ENCODE measurements at regions not wholly inside any gene's neighbourhood (a gene's known extent, or its start where the extent isn't known, plus 50 kb on each side); places are given as distances from the start of the nearest gene placed in this dataset.
"Not testable (repeated sequence)": the region's sequence is repeated elsewhere in the genome, so short reads cannot be mapped to it uniquely, and the experiment has no call there.

DNA sequence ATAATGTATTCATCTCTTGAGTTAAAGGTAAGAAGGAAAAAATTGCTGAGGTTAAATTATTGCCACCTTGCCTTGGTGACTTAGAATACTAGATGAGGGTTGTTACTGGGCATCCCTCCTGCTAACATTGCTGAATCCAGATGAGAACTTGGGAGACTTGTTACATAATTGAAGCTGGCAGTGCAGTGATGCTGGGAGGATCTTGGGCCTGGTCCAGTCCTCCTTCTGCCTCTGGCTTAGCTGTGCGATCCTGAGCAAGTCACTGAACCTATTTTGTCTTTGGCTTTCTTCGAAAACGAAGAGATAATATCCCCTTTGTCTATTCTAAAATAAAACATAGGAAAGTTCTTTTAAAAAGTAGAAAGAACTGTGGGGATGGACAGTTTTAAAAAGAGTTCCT, 244.9 kb upstream of the NRIP1 start:
- no peak for ATAC-seq
- Mint-ChIP-seq H3K27me3 (ENCODE audit: low read depth in 2 of 2) (peaks cover 0 to 3% of the 10 kb centered on the region in 2 donors), H3K4me1 (no peaks in the 10 kb centered on the region), H3K27ac (no peak overlapping the region), H3K9me3 (no peaks in the 10 kb centered on the region), H3K36me3 (no peaks in the 10 kb centered on the region), H3K4me3 (no peak overlapping the region)
- intact Hi-C loops (cut with micrococcal nuclease): no loop called here
- TF ChIP-seq, protein P1, sequence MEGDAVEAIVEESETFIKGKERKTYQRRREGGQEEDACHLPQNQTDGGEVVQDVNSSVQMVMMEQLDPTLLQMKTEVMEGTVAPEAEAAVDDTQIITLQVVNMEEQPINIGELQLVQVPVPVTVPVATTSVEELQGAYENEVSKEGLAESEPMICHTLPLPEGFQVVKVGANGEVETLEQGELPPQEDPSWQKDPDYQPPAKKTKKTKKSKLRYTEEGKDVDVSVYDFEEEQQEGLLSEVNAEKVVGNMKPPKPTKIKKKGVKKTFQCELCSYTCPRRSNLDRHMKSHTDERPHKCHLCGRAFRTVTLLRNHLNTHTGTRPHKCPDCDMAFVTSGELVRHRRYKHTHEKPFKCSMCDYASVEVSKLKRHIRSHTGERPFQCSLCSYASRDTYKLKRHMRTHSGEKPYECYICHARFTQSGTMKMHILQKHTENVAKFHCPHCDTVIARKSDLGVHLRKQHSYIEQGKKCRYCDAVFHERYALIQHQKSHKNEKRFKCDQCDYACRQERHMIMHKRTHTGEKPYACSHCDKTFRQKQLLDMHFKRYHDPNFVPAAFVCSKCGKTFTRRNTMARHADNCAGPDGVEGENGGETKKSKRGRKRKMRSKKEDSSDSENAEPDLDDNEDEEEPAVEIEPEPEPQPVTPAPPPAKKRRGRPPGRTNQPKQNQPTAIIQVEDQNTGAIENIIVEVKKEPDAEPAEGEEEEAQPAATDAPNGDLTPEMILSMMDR (IDR thresholded peaks at IDR 0.05): no peak
- no peaks in the 10 kb centered on the region for H3K27me3 ChIP-seq (ENCODE audit: control insufficient read depth, insufficient read depth, low read length)
- WGBS (ENCODE audit: insufficient coverage): no CpG with 5 or more reads among the region's 3 CpGs
- H3K9me3 ChIP-seq (ENCODE audit: control insufficient read depth, insufficient read depth, low read length): no peaks in the 10 kb centered on the region
- no peaks in the 10 kb centered on the region for H3K36me3 ChIP-seq (ENCODE audit: control insufficient read depth, insufficient read depth, low read length)
- H3K4me3 ChIP-seq (ENCODE audit: low read length): no peak overlapping the region
- DNase-seq: no peak
- H3K27ac ChIP-seq (ENCODE audit: low read length): no peak overlapping the region
- H3K4me1 ChIP-seq (ENCODE audit: control insufficient read depth, insufficient read depth, low read length): no peaks in the 10 kb centered on the region

DNA sequence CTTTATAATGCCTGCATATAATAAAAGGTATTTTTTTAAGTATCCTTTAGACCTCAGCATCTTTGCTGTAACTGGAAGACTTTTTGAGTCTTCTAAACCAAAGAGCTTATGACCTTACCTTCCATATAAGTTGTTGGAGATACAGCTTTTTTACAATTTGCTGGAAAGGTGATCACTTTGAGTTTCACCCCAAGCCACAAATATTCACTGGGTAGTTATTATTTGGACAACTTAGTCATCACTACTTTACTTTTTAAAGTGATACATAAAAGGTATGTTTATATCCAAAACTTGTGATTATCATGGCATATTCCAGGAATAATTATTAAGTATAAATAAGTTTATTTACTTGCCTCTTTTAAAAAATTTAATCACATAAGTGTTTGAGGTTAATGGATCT, 246.7 kb upstream of the NRIP1 start:
- TF ChIP-seq, protein P1 (IDR thresholded peaks at IDR 0.05): no peak
- Histone ChIP-seq H3K9me3 (ENCODE audit: control insufficient read depth, insufficient read depth, low read length) (no peaks in the 10 kb centered on the region), H3K27ac (ENCODE audit: low read length) (no peak overlapping the region), H3K4me3 (ENCODE audit: low read length) (no peak overlapping the region), H3K36me3 (ENCODE audit: control insufficient read depth, insufficient read depth, low read length) (no peaks in the 10 kb centered on the region), H3K4me1 (ENCODE audit: control insufficient read depth, insufficient read depth, low read length) (no peaks in the 10 kb centered on the region), H3K27me3 (ENCODE audit: control insufficient read depth, insufficient read depth, low read length) (no peaks in the 10 kb centered on the region)
- Mint-ChIP-seq H3K27ac (no peak overlapping the region), H3K4me3 (no peak overlapping the region), H3K36me3 (no peaks in the 10 kb centered on the region), H3K27me3 (ENCODE audit: low read depth in 2 of 2) (peaks cover 0 to 3% of the 10 kb centered on the region in 2 donors), H3K4me1 (no peaks in the 10 kb centered on the region), H3K9me3 (no peaks in the 10 kb centered on the region)
- intact Hi-C loops (cut with micrococcal nuclease): no loop called here
- DNase-seq (no peak), ATAC-seq (no peak)

DNA sequence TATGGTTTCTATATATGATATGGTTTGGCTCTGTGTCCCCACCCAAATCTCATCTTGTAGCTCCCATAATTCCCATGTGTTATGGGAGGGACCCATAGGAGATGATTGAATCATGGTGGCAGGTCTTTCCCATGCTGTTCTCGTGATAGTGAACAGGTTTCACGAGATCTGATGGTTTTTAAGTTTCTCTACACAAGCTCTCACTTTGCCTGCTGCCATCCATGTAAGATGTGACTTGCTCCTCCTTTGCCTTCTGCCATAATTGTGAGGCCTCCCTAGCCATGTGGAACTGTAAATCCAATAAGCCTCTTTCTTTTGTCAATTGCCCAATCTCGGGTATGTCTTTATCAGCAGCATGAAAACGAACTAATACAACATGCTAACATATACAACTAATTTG, 252.2 kb upstream of the NRIP1 start:
- H3K4me1 Mint-ChIP-seq; H3K9me3 Mint-ChIP-seq; H3K27ac ChIP-seq (ENCODE audit: low read length); intact Hi-C loops (cut with micrococcal nuclease); H3K4me3 Mint-ChIP-seq; H3K36me3 ChIP-seq (ENCODE audit: control insufficient read depth, insufficient read depth, low read length); H3K4me3 ChIP-seq (ENCODE audit: low read length); H3K27ac Mint-ChIP-seq; H3K4me1 ChIP-seq (ENCODE audit: control insufficient read depth, insufficient read depth, low read length); H3K9me3 ChIP-seq (ENCODE audit: control insufficient read depth, insufficient read depth, low read length); ATAC-seq; H3K36me3 Mint-ChIP-seq; H3K27me3 Mint-ChIP-seq (ENCODE audit: low read depth in 2 of 2); H3K27me3 ChIP-seq (ENCODE audit: control insufficient read depth, insufficient read depth, low read length); DNase-seq: not testable (repeated sequence)
- 97% methylated on average over 2 of the region's 4 CpGs for WGBS (ENCODE audit: insufficient coverage)

DNA sequence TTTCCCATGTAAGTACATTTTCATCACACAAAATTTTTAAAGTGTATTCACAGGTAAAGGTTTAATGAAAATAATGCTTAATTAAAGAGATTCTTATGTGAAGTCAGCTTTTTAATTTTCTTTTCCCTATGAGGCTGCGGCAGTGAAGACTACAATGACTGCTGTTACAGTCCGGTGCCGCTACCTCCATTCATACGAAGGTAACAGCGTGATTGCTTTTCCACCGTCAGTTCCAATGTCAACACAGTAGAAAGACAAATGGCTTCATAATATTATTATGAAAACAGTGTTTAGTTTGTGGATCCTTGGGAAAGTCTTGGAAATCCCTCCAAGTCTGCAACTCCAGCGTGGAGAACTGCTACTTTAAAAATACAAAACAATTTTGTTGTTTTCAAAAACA, 254.9 kb upstream of the NRIP1 start:
- H3K9me3 Mint-ChIP-seq: peaks cover 2 to 3% of the 10 kb centered on the region in 2 donors
- no peak overlapping the region for H3K27ac ChIP-seq (ENCODE audit: low read length)
- ATAC-seq (no peak), DNase-seq (no peak)
- no peak overlapping the region for H3K4me3 Mint-ChIP-seq
- H3K4me3 ChIP-seq (ENCODE audit: low read length): no peak overlapping the region
- no peaks in the 10 kb centered on the region for H3K4me1 ChIP-seq (ENCODE audit: control insufficient read depth, insufficient read depth, low read length)
- no peaks in the 10 kb centered on the region for H3K4me1 Mint-ChIP-seq
- no peaks in the 10 kb centered on the region for H3K36me3 Mint-ChIP-seq
- no peak overlapping the region for H3K27ac Mint-ChIP-seq
- WGBS (ENCODE audit: insufficient coverage): 99% methylated on average over 6 of the region's 7 CpGs
- intact Hi-C loops (cut with micrococcal nuclease): no loop called here
- no peaks in the 10 kb centered on the region for H3K9me3 ChIP-seq (ENCODE audit: control insufficient read depth, insufficient read depth, low read length)
- no peaks in the 10 kb centered on the region for H3K27me3 Mint-ChIP-seq (ENCODE audit: low read depth in 2 of 2)
- no peaks in the 10 kb centered on the region for H3K36me3 ChIP-seq (ENCODE audit: control insufficient read depth, insufficient read depth, low read length)
- TF ChIP-seq, protein P1 (IDR thresholded peaks at IDR 0.05): no peak
- H3K27me3 ChIP-seq (ENCODE audit: control insufficient read depth, insufficient read depth, low read length): no peaks in the 10 kb centered on the region
